HEK293 (cell line): ENCODE measurements at regions not wholly inside any gene's neighbourhood (a gene's known extent, or its start where the extent isn't known, plus 50 kb on each side); places are given as distances from the start of the nearest gene placed in this dataset.

Experiments
- OSR2 ChIP-seq: fragments of 450-650 bp; formaldehyde crosslinking; IDR thresholded peaks from 2 replicates; pipeline ENCODE4 v1.5.1; 2016; ENCODE audit warnings: missing biosample characterization, missing genetic modification characterization
- ZNF138 ChIP-seq: fragments of 450-650 bp; formaldehyde crosslinking; IDR thresholded peaks from 2 replicates; pipeline ENCODE4 v1.5.1; 2016; ENCODE audit warnings: missing biosample characterization, missing genetic modification characterization, borderline replicate concordance
- TF ChIP-seq, protein P1 (sequence below): fragments of 450-650 bp; formaldehyde crosslinking; IDR thresholded peaks from 2 replicates; pipeline ENCODE4 v1.5.1; 2016; ENCODE audit warnings: missing biosample characterization, missing genetic modification characterization
- TF ChIP-seq, protein P2 (sequence below): fragments of 450-650 bp; formaldehyde crosslinking; IDR thresholded peaks from 2 replicates; pipeline ENCODE4 v1.5.1; 2016; ENCODE audit warnings: missing biosample characterization, missing genetic modification characterization, low read depth

DNA sequence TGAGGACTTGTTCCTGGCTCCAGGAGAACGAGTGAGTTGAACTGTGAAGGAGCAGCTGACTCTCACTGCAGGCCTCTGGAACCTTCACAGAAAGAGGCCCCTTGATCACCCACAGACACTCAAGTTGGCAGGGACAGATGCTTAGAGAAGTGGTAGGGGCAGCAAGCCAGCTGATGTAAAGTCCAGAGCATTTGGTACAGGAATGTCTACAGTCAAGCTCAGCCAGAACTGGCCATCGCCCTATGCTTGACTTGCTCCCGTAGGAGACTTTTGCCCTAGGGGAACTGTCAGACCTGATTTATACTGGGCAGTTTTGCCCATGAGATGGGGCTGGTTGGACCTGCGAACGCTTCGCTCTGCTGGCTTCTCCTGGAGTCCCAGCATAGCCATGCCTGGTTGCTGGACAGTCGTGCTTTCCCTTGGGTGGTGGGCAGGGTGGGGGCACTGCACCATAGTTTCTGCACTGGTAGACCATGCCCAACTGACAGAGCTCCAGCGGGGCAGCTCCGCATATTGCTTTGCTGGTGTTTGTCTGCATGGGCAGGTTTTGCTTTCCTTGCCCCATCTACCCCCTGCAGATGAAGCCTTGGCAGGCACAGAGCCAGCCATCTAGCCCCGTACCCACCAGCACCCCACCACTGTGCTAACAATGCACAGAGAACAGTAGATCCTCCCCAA, 977.7 kb downstream of the JRKL start:
- TF ChIP-seq ZNF138 (no peak), OSR2 (tag by site-specific recombination) (no peak)
- TF ChIP-seq, protein P1, sequence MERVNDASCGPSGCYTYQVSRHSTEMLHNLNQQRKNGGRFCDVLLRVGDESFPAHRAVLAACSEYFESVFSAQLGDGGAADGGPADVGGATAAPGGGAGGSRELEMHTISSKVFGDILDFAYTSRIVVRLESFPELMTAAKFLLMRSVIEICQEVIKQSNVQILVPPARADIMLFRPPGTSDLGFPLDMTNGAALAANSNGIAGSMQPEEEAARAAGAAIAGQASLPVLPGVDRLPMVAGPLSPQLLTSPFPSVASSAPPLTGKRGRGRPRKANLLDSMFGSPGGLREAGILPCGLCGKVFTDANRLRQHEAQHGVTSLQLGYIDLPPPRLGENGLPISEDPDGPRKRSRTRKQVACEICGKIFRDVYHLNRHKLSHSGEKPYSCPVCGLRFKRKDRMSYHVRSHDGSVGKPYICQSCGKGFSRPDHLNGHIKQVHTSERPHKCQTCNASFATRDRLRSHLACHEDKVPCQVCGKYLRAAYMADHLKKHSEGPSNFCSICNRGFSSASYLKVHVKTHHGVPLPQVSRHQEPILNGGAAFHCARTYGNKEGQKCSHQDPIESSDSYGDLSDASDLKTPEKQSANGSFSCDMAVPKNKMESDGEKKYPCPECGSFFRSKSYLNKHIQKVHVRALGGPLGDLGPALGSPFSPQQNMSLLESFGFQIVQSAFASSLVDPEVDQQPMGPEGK, result no peak
- TF ChIP-seq, protein P2, sequence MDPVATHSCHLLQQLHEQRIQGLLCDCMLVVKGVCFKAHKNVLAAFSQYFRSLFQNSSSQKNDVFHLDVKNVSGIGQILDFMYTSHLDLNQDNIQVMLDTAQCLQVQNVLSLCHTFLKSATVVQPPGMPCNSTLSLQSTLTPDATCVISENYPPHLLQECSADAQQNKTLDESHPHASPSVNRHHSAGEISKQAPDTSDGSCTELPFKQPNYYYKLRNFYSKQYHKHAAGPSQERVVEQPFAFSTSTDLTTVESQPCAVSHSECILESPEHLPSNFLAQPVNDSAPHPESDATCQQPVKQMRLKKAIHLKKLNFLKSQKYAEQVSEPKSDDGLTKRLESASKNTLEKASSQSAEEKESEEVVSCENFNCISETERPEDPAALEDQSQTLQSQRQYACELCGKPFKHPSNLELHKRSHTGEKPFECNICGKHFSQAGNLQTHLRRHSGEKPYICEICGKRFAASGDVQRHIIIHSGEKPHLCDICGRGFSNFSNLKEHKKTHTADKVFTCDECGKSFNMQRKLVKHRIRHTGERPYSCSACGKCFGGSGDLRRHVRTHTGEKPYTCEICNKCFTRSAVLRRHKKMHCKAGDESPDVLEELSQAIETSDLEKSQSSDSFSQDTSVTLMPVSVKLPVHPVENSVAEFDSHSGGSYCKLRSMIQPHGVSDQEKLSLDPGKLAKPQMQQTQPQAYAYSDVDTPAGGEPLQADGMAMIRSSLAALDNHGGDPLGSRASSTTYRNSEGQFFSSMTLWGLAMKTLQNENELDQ, result no peak
